ENCODE measurements at regions not wholly inside any gene's neighbourhood (a gene's known extent, or its start where the extent isn't known, plus 50 kb on each side); places are given as distances from the start of the nearest gene placed in this dataset.

DNA sequence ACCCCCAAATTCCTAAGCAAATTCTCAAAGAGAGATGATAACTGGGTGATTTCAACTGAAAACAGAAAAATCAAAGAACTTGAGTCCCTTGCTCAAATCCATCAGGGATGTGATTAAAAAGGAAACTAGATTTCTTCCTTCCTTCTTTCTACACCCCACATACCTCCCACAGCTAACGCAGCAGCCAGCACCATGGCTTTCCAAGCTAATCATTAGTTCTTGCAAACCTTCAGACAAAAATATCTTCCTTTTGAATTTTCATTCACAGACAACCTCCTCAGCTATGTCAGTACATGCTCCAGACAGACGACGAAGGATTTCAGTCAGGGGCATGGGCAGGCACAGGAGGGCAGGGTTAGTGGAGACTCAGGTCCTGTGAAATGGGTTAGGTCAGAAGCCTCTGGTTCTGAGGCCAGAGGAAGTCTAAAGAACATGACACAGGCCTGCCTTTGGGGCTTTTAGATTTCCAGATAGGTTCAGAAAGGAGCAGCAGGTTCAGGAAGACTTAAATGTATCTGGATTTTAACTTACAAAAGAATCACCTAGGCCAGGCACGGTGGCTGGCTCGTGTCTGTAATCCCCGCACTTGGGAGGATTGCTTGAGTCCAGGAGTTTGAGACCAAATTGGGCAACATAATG, 173.7 kb upstream of the NFIB start:
- no peak overlapping the region for H3K4me3 ChIP-seq (ENCODE audit: low read depth, low read length)
- no peak for DNase-seq
- H3K27ac ChIP-seq, result no peak overlapping the region
- peaks cover 5% of the 10 kb centered on the region for H3K9me3 ChIP-seq (ENCODE audit: severe bottlenecking)
- TF ChIP-seq, protein P1, sequence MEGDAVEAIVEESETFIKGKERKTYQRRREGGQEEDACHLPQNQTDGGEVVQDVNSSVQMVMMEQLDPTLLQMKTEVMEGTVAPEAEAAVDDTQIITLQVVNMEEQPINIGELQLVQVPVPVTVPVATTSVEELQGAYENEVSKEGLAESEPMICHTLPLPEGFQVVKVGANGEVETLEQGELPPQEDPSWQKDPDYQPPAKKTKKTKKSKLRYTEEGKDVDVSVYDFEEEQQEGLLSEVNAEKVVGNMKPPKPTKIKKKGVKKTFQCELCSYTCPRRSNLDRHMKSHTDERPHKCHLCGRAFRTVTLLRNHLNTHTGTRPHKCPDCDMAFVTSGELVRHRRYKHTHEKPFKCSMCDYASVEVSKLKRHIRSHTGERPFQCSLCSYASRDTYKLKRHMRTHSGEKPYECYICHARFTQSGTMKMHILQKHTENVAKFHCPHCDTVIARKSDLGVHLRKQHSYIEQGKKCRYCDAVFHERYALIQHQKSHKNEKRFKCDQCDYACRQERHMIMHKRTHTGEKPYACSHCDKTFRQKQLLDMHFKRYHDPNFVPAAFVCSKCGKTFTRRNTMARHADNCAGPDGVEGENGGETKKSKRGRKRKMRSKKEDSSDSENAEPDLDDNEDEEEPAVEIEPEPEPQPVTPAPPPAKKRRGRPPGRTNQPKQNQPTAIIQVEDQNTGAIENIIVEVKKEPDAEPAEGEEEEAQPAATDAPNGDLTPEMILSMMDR (IDR thresholded peaks at IDR 0.05; ENCODE audit: low read depth, low read length), result no peak
- H3K36me3 ChIP-seq, result no peaks in the 10 kb centered on the region
- H3K27me3 ChIP-seq (ENCODE audit: insufficient read depth, low read depth, severe bottlenecking), result no peaks in the 10 kb centered on the region

DNA sequence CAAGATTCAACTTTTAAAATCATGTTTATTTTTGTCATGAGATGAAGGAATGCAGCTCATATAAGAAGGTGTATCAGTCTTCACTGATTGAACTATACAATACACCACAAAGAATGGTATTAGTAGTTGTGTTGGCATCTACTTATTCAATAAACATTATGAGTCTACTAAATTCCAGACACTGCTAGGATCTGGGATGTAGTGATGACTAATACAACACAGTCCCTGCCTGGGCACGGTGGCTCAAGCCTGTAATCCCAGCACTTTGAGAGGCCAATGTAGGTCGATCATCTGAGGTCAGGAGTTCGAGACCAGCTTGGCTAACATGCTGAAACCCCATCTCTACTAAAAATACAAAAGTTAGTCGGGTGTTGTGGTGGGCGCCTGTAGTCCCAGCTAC, 171.4 kb upstream of the NFIB start:
- no peak for DNase-seq

DNA sequence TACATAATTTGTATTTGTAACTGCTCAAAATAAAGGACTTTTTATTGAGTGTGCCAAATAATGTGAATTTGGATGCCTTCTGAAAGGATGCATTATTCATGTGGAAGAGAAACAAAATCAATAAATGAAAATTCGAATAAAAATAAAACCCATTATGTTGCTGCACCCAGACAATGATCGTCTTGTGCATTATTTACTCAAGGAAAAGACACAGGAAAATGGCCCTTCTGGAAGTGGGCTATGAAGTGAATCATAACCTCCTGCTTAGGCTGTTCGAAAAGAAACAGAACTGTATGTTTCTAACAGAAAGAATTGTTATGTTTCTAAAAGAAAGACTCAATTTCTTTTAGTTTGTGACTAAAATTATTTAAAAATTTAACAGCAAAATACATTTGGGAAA, 168.9 kb upstream of the NFIB start:
- Histone ChIP-seq H3K27ac (no peak overlapping the region), H3K4me3 (ENCODE audit: low read depth, low read length) (no peak overlapping the region), H3K27me3 (ENCODE audit: insufficient read depth, low read depth, severe bottlenecking) (no peaks in the 10 kb centered on the region), H3K36me3 (no peaks in the 10 kb centered on the region), H3K9me3 (ENCODE audit: severe bottlenecking) (peaks cover 5% of the 10 kb centered on the region)
- no peak for DNase-seq
- TF ChIP-seq, protein P1 (IDR thresholded peaks at IDR 0.05; ENCODE audit: low read depth, low read length), result no peak

More for the DNA sequence above, 171.4 kb upstream of the NFIB start:
- Histone ChIP-seq H3K27me3 (ENCODE audit: insufficient read depth, low read depth, severe bottlenecking) (no peaks in the 10 kb centered on the region), H3K27ac (no peak overlapping the region), H3K9me3 (ENCODE audit: severe bottlenecking) (peaks cover 5% of the 10 kb centered on the region), H3K4me3 (ENCODE audit: low read depth, low read length) (no peak overlapping the region), H3K36me3 (no peaks in the 10 kb centered on the region)
- TF ChIP-seq, protein P1 (IDR thresholded peaks at IDR 0.05; ENCODE audit: low read depth, low read length), result no peak

DNA sequence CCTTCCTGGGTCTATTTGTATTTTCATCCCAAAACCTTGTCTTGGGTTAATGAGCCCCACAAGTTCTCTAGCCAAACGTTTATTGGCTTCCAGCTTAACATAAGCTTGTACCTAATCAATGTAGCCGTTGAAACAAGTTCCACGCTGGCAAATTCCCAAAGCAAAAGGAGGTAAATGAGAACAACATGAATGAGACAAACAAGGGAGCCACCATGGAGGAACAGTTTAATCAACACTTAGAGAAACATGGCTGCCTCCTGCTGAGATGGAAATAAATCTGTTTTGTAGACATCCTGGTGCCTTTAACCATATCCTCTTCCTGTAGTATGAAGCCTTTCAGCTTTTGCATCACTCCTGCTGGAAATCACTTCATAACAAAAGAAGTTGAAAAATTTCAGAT, 166.6 kb upstream of the NFIB start:
- no peak overlapping the region for H3K4me3 ChIP-seq (ENCODE audit: low read depth, low read length)
- H3K27ac ChIP-seq, result no peak overlapping the region
- H3K36me3 ChIP-seq, result no peaks in the 10 kb centered on the region
- TF ChIP-seq, protein P1 (IDR thresholded peaks at IDR 0.05; ENCODE audit: low read depth, low read length), result no peak
- no peak for DNase-seq
- peaks cover 5% of the 10 kb centered on the region for H3K9me3 ChIP-seq (ENCODE audit: severe bottlenecking)
- H3K27me3 ChIP-seq (ENCODE audit: insufficient read depth, low read depth, severe bottlenecking), result no peaks in the 10 kb centered on the region

DNA sequence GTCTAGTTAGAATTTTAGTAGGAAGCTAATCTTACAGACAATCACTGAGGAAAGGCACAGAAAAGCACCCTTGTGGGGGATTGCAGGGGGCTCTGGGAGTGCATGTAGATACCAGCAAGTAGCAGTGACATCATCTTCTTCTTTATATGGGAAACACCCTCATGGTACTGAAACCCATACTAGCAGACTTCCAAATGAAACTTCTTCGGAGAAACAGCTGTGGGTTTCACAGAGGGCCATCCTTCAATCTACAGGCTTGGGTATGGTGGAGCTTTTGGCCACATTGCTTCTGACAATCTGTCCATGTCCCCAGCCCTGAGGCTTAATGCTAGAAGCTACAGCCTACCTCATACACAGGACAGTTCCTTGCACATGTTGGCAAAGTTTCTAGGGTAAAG, 165.2 kb upstream of the NFIB start:
- Histone ChIP-seq H3K9me3 (ENCODE audit: severe bottlenecking) (no peaks in the 10 kb centered on the region), H3K27ac (no peak overlapping the region), H3K4me3 (ENCODE audit: low read depth, low read length) (no peak overlapping the region), H3K27me3 (ENCODE audit: insufficient read depth, low read depth, severe bottlenecking) (no peaks in the 10 kb centered on the region), H3K36me3 (no peaks in the 10 kb centered on the region)
- TF ChIP-seq, protein P1 (IDR thresholded peaks at IDR 0.05; ENCODE audit: low read depth, low read length), result no peak
- DNase-seq, result no peak
